SK-N-SH (cell line): ENCODE measurements at regions not wholly inside any gene's neighbourhood (a gene's known extent, or its start where the extent isn't known, plus 50 kb on each side); places are given as distances from the start of the nearest gene placed in this dataset.

Experiments
- CTCF ChIA-PET: fragments of 300-600, 350-600 bp; formaldehyde crosslinking; extraction: SDS; loops from one replicate; lab custom pipeline; 2021; lab: Yijun Ruan, JAX
- POLR2A ChIA-PET: fragments of 350-600 bp; sonication (Branson Sonifier 250); formaldehyde crosslinking; extraction: SDS; loops from one replicate; lab custom pipeline; 2020; ENCODE audit warnings: antibody characterized with exemption, inconsistent platforms; lab: Yijun Ruan, JAX
- DNase-seq: peaks from one replicate; pipeline ENCODE4 v3.0.0; 2012
- H2AFZ ChIP-seq: fragments of 200-600 bp; sonication (generic); 2 replicates; pipeline ENCODE4 v1.8.1; 2016; ENCODE audit warnings: antibody characterized with exemption, mild to moderate bottlenecking, low read depth
- H3F3A ChIP-seq: fragments of 200-600 bp; sonication (generic); replicated peaks from 2 replicates; pipeline ENCODE3; 2016; ENCODE audit warnings: antibody characterized with exemption, mild to moderate bottlenecking; ENCODE audit not compliant: insufficient read depth
- H3K27ac ChIP-seq, 2 experiments: fragments of 200-500 bp in 1 of 2; fragments of 200-600 bp in 1 of 2; sonication (Bioruptor generic) in 1 of 2; sonication (generic), shearing (Covaris generic) in 1 of 2; 2 replicates each; pipeline versions ENCODE4 v1.5.1 to v1.6.1; 2014 to 2016; ENCODE audit warnings: low read depth in 2 of 2, inconsistent platforms in 1 of 2, low read length in 1 of 2, mild to moderate bottlenecking in 1 of 2, mixed read lengths in 1 of 2
- H3K27me3 ChIP-seq: fragments of 200-600 bp; sonication (generic), shearing (Covaris generic); 2 replicates; pipeline ENCODE4 v1.6.1; 2016; ENCODE audit warnings: mixed run types; ENCODE audit not compliant: insufficient read depth
- H3K36me3 ChIP-seq, 2 experiments: fragments of 200-500 bp in 1 of 2; fragments of 200-600 bp in 1 of 2; sonication (Bioruptor generic) in 1 of 2; sonication (generic) in 1 of 2; replicated peaks in 1 of 2; 2 replicates each; pipeline versions ENCODE3 to v1.5.1; 2014 to 2016; ENCODE audit warnings: low read length in 1 of 2, mild to moderate bottlenecking in 1 of 2; ENCODE audit not compliant: insufficient read depth in 2 of 2, control insufficient read depth in 1 of 2
- H3K4me1 ChIP-seq, 2 experiments: fragments of 200-500 bp in 1 of 2; fragments of 200-600 bp in 1 of 2; sonication (Bioruptor generic) in 1 of 2; sonication (generic), shearing (Covaris generic) in 1 of 2; 2 replicates each; pipeline versions ENCODE4 v1.5.1 to v1.6.1; 2014 to 2016; ENCODE audit warnings: low read depth in 1 of 2, low read length in 1 of 2, mixed run types in 1 of 2; ENCODE audit not compliant: insufficient read depth in 2 of 2, control insufficient read depth in 1 of 2
- H3K4me2 ChIP-seq: fragments of 200-600 bp; sonication (generic), shearing (Covaris generic); 2 replicates; pipeline ENCODE4 v1.6.1; 2017; ENCODE audit warnings: mixed run types
- H3K4me3 ChIP-seq, 2 experiments: fragments of 200-500 bp in 1 of 2; fragments of 200-600 bp in 1 of 2; sonication (Bioruptor generic) in 1 of 2; sonication (generic), shearing (Covaris generic) in 1 of 2; 2 replicates each; pipeline versions ENCODE4 v1.5.1 to v1.8.1; 2014 to 2016; ENCODE audit warnings: low read depth in 2 of 2, inconsistent platforms in 1 of 2, low read length in 1 of 2, mild to moderate bottlenecking in 1 of 2, mixed read lengths in 1 of 2, moderate library complexity in 1 of 2
- H3K79me2 ChIP-seq: fragments of 200-600 bp; sonication (generic); 2 replicates; pipeline ENCODE4 v1.8.1; 2017; ENCODE audit warnings: mild to moderate bottlenecking; ENCODE audit not compliant: insufficient read depth
- H3K9ac ChIP-seq: fragments of 200-600 bp; sonication (generic); 2 replicates; pipeline ENCODE4 v1.6.1; 2017; ENCODE audit warnings: mixed run types
- H3K9me2 ChIP-seq: fragments of 200-600 bp; sonication (generic); 2 replicates; pipeline ENCODE4 v1.6.1; 2017; ENCODE audit warnings: mixed run types
- H3K9me3 ChIP-seq: fragments of 200-600 bp; sonication (generic); 2 replicates; pipeline ENCODE4 v1.6.1; 2017; ENCODE audit warnings: mixed run types, mild to moderate bottlenecking, moderate library complexity
- H4K20me1 ChIP-seq: fragments of 200-600 bp; sonication (generic); 2 replicates; pipeline ENCODE4 v1.6.1; 2017; ENCODE audit warnings: mild to moderate bottlenecking, mixed run types; ENCODE audit not compliant: insufficient read depth
- CTCF ChIP-seq: fragments of 200-600 bp; sonication (generic); IDR thresholded peaks from 2 replicates; pipeline ENCODE4 v1.6.1; 2017; ENCODE audit warnings: antibody characterized with exemption, mild to moderate bottlenecking, moderate library complexity
- ELF1 ChIP-seq: IDR thresholded peaks from 2 replicates; pipeline ENCODE4 v1.4.0; 2012
- EZH2phosphoT487 ChIP-seq: fragments of 200-600 bp; sonication (generic); IDR thresholded peaks from 2 replicates; pipeline ENCODE4 v1.6.1; 2017; ENCODE audit warnings: low read depth, mixed run types, mild to moderate bottlenecking, antibody characterized with exemption, moderate library complexity, borderline replicate concordance
- FOSL2 ChIP-seq: IDR thresholded peaks from 2 replicates; pipeline ENCODE4 v1.4.0; 2012; ENCODE audit warnings: low read depth, mild to moderate bottlenecking, moderate library complexity, borderline replicate concordance
- FOXJ3 ChIP-seq: sonication (generic); formaldehyde crosslinking; IDR thresholded peaks from 2 replicates; pipeline ENCODE4 v1.5.1; 2020; ENCODE audit warnings: mild to moderate bottlenecking, missing genetic modification reagents
- FOXM1 ChIP-seq: IDR thresholded peaks from 2 replicates; pipeline ENCODE4 v1.4.0; 2012; ENCODE audit warnings: low read depth, mild to moderate bottlenecking
- GATA2 ChIP-seq: sonication (generic); formaldehyde crosslinking; IDR thresholded peaks from 2 replicates; pipeline ENCODE4 v1.5.0; 2020; ENCODE audit warnings: mild to moderate bottlenecking, missing genetic modification reagents
- JUND ChIP-seq: IDR thresholded peaks from 2 replicates; pipeline ENCODE4 v1.4.0; 2012
- MAX ChIP-seq: IDR thresholded peaks from 2 replicates; pipeline ENCODE4 v1.4.0; 2012; ENCODE audit warnings: low read depth
- MEF2A ChIP-seq: IDR thresholded peaks from 2 replicates; pipeline ENCODE4 v1.4.0; 2012; ENCODE audit warnings: low read depth, borderline replicate concordance
- MXI1 ChIP-seq: IDR thresholded peaks from 2 replicates; pipeline ENCODE4 v1.6.1; 2012; ENCODE audit warnings: mild to moderate bottlenecking, low read depth, low read length, improper control_type of control experiment
- NFIC ChIP-seq: IDR thresholded peaks from 2 replicates; pipeline ENCODE4 v1.4.0; 2012; ENCODE audit warnings: borderline replicate concordance
- PBX3 ChIP-seq: IDR thresholded peaks from 2 replicates; pipeline ENCODE4; 2012
- RAD21 ChIP-seq: IDR thresholded peaks from 2 replicates; pipeline ENCODE4 v1.6.1; 2012; ENCODE audit warnings: mild to moderate bottlenecking, low read length
- RCOR1 ChIP-seq: fragments of 150-350 bp; IDR thresholded peaks from 2 replicates; pipeline ENCODE4 v1.6.1; 2017; ENCODE audit warnings: antibody characterized with exemption, low read length
- REST ChIP-seq: IDR thresholded peaks from 2 replicates; pipeline ENCODE4 v1.6.1; 2012; ENCODE audit warnings: mild to moderate bottlenecking, low read depth, low read length, moderate library complexity
- TCF12 ChIP-seq: IDR thresholded peaks from 2 replicates; pipeline ENCODE4 v1.4.0; 2012
- TEAD4 ChIP-seq: IDR thresholded peaks from 2 replicates; pipeline ENCODE4 v1.4.0; 2012; ENCODE audit warnings: mild to moderate bottlenecking, borderline replicate concordance; ENCODE audit not compliant: insufficient read depth
- USF1 ChIP-seq: IDR thresholded peaks from 2 replicates; pipeline ENCODE4 v1.4.0; 2012; ENCODE audit warnings: low read depth, borderline replicate concordance
- YY1 ChIP-seq: IDR thresholded peaks from 2 replicates; pipeline ENCODE4 v1.4.0; 2012; ENCODE audit warnings: low read depth, mild to moderate bottlenecking
- WGBS: methylation state at CpG from one replicate; pipeline ENCODE4 v1.1.6; 2017; ENCODE audit warnings: low lambda C conversion rate; 5-methylcytosine and 5-hydroxymethylcytosine counted together

- POLR2A ChIA-PET = no interaction called here
- H3F3A ChIP-seq = no peaks in the 10 kb centered on the region
- no peak for TF ChIP-seq ELF1
- no peak for TF ChIP-seq NFIC
- TF ChIP-seq PBX3 = no peak
- no peak for TF ChIP-seq MEF2A
- no peak for TF ChIP-seq EZH2phosphoT487
- no peak for TF ChIP-seq FOSL2
- TF ChIP-seq MXI1 = no peak
- no peak for TF ChIP-seq CTCF
- no peak for TF ChIP-seq TEAD4
- TF ChIP-seq MAX = no peak
- TF ChIP-seq, all 33 proteins: peak for 0
- H3K4me2 ChIP-seq = no peak overlapping the region
- H3K9me3 ChIP-seq = no peaks in the 10 kb centered on the region
- H3K9me2 ChIP-seq = no peaks in the 10 kb centered on the region
- H3K36me3 ChIP-seq = no peaks in the 10 kb centered on the region
- H3K4me1 ChIP-seq = peaks cover 0 to 26% of the 10 kb centered on the region in 2 experiments; a peak in 2 of 4 replicates
- no peak overlapping the region for H2AFZ ChIP-seq
- no peaks in the 10 kb centered on the region for H3K27me3 ChIP-seq
- H3K27ac ChIP-seq = no peak overlapping the region; a peak in 1 of 4 replicates
- no peak overlapping the region for H3K9ac ChIP-seq
- H3K4me3 ChIP-seq = no peak overlapping the region
- DNase-seq = no peak
- 31% methylated on average over 4 of the region's 4 CpGs for WGBS
- no peaks in the 10 kb centered on the region for H3K79me2 ChIP-seq
- CTCF ChIA-PET = interaction anchor here (1.4 kb wide), 1 partner anchor 10 kb away, joined by 4 read pairs; no protein-coding TSS in a partner anchor
- H4K20me1 ChIP-seq = no peaks in the 10 kb centered on the region
Observed at GRCh38 chr11:119882316-119882715, 153.3 kb upstream of the NECTIN1 start.

GRCh38 chr11:119880873-119881272, 151.9 kb upstream of the NECTIN1 start:
- 38% methylated on average over 7 of the region's 7 CpGs for WGBS
- H4K20me1 ChIP-seq = no peaks in the 10 kb centered on the region
- no peaks in the 10 kb centered on the region for H3K9me3 ChIP-seq
- H3K27me3 ChIP-seq = no peaks in the 10 kb centered on the region
- no peak overlapping the region for H2AFZ ChIP-seq
- no peaks in the 10 kb centered on the region for H3K79me2 ChIP-seq
- no peak overlapping the region; a peak in 1 of 4 replicates for H3K27ac ChIP-seq
- H3F3A ChIP-seq = no peaks in the 10 kb centered on the region
- no peak for DNase-seq
- H3K9ac ChIP-seq = no peak overlapping the region
- ChIA-PET POLR2A (interaction anchor here (1.0 kb wide), 1 partner anchor 9 kb away, joined by 3 read pairs; no protein-coding TSS in a partner anchor), CTCF (interaction anchor here (1.1 to 1.5 kb wide), 2 partner anchors 23 to 151 kb away, joined by 4 read pairs; partner anchors contain the start of gene NECTIN1)
- H3K36me3 ChIP-seq = no peaks in the 10 kb centered on the region
- no peak overlapping the region for H3K4me2 ChIP-seq
- peaks cover 0 to 35% of the 10 kb centered on the region in 2 experiments; a peak in 2 of 4 replicates for H3K4me1 ChIP-seq
- H3K4me3 ChIP-seq = no peak overlapping the region
- no peaks in the 10 kb centered on the region for H3K9me2 ChIP-seq
- no peak for TF ChIP-seq RAD21
- no peak for TF ChIP-seq FOSL2
- no peak for TF ChIP-seq USF1
- no peak for TF ChIP-seq REST
- no peak for TF ChIP-seq JUND
- TF ChIP-seq NFIC = no peak
- TF ChIP-seq YY1 = no peak
- TF ChIP-seq ELF1 = no peak
- no peak for TF ChIP-seq GATA2 (CRISPR knock-in tag)
- TF ChIP-seq RCOR1 = no peak
- TF ChIP-seq MAX = no peak
- no peak for TF ChIP-seq FOXM1
- TF ChIP-seq FOXJ3 = no peak
- no peak for TF ChIP-seq TEAD4
- no peak for TF ChIP-seq TCF12
